Motor neuron (in vitro differentiated cells): ENCODE measurements at regions not wholly inside any gene's neighbourhood (a gene's known extent, or its start where the extent isn't known, plus 50 kb on each side); places are given as distances from the start of the nearest gene placed in this dataset.

Source experiments
- ATAC-seq, 8 experiments: fragments of 200-7000 bp; cut with Tn5 transposase; replicated peaks in 6 of 8; 2 replicates each; pipeline ENCODE4 v1.8.0; 2021; ENCODE audit warnings: mild to moderate bottlenecking in 8 of 8, moderate library complexity in 8 of 8
- H3K27ac ChIP-seq, 2 donors: fragments of 250-450 bp; sonication (Bioruptor Pico); 2 replicates each; pipeline ENCODE4 v1.9.0; 2021; ENCODE audit warnings: antibody characterized with exemption in 2 of 2, mild to moderate bottlenecking in 2 of 2, moderate library complexity in 1 of 2
- H3K4me1 ChIP-seq, 2 donors: fragments of 250-450 bp; sonication (Bioruptor Pico); replicated peaks in 1 of 2; 2 replicates each; pipeline ENCODE4 v1.6.1; 2021; ENCODE audit warnings: antibody characterized with exemption in 2 of 2, mild to moderate bottlenecking in 2 of 2, moderate library complexity in 1 of 2
- H3K4me3 ChIP-seq, 5 donors: fragments of 250-450 bp; sonication (Bioruptor Pico); 2 replicates each; pipeline ENCODE4 v1.9.0; 2021; ENCODE audit warnings: antibody characterized with exemption in 5 of 5, mild to moderate bottlenecking in 5 of 5, moderate library complexity in 4 of 5
- WGBS, 10 experiments: fragments of 450-650 bp; shearing (Covaris generic); methylation state at CpG; one replicate each; pipeline ENCODE4 v1.0.0; 2022; 5-methylcytosine and 5-hydroxymethylcytosine counted together
- in situ Hi-C, 9 experiments: fragments of 400-800 bp; cut with MboI; loops; one replicate each; pipeline ENCODE4 v1.15.0; 2021; ENCODE audit warnings: low sequenced_read_pairs in 9 of 9, low pct_unique_long_range_greater_than_20kb in 2 of 9; ENCODE audit not compliant: unreplicated experiment in 9 of 9

DNA sequence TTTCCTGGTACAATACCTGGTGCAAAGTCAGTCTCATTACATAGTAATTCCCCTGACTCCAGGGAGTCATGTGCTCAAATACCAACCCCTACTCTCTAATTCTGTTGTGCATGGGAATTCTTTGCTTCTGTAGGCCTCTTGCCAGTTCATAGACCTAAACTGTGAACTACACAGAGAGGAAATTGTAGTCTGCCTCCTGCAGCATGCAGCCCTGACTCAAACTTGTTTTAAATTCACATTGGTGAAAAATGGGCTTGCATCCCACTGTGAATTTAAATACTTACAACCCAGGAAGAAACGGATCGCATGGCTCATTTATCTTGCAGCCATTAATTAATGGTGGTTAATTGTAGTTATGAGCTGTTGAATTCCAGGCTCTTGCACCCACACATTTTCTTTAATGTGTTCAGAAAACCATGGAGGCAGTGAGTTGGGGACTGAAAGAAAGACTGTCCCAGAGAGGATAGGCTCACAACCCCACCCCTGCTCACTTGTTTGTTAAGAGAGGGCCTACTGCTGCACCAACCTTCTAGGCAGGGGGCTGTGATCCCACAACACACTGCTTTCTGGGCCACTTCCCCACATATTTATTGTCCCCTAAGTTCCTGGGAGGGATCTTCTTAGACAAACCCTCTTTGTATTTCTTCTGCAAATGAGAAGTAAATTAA, 579.1 kb downstream of the DHX35 start:
- Histone ChIP-seq H3K4me1 (peaks cover 0 to 6% of the 10 kb centered on the region in 2 donors), H3K4me3 (no peak overlapping the region), H3K27ac (no peak overlapping the region)
- WGBS, 10 experiments = 10 to 75% (median 33%) methylated on average over 2 of the region's 2 CpGs; no CpG with 5 or more reads in 5 of the 10 experiments
- in situ Hi-C loops = loop anchor here in 1 of 9 experiments (25.0 kb wide), 1 partner anchor 321 kb away; no protein-coding TSS in a partner anchor
- peak in 3 of 8 experiments; percentile 39 to 83 (median 68) for ATAC-seq

DNA sequence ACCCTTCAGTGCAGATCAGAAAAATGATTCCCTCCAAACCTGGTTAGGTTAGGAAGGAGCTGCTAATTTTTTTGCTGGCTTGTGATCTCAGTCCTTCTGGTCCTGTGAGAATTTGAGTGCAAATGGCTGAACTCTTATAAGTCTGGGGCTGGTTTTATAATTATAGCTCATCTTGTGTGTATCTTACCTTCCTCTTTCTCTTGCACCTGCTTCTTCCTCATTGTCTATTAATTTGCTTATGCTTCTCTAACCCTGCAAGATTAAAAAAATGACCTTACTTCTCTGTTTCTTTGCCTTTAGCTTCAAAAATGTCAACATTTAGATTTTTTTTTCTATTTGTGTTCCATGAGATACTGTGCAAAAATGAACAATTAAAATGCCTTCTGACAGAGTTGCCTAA, 576.2 kb downstream of the DHX35 start:
- in situ Hi-C loops = loop anchor here in 1 of 9 experiments (25.0 kb wide), 1 partner anchor 324 kb away; no protein-coding TSS in a partner anchor
- no peak for ATAC-seq
- Histone ChIP-seq H3K27ac (no peak overlapping the region), H3K4me1 (peaks cover 0 to 6% of the 10 kb centered on the region in 2 donors), H3K4me3 (no peak overlapping the region)

- H3K27ac ChIP-seq = no peak overlapping the region
- H3K4me3 ChIP-seq = no peak overlapping the region
- in situ Hi-C loops = loop anchor here in 1 of 9 experiments (25.0 kb wide), 1 partner anchor 327 kb away; no protein-coding TSS in a partner anchor
- H3K4me1 ChIP-seq = peaks cover 0 to 10% of the 10 kb centered on the region in 2 donors
- peak in 3 of 8 experiments; percentile 49 to 67 (median 63) for ATAC-seq
- WGBS, 10 experiments = 0 to 100% (median 80%) methylated on average over 1 of the region's 1 CpG; no CpG with 5 or more reads in 3 of the 10 experiments
These were observed 573.2 kb downstream of the DHX35 start for GRCh38 chr20:39535301-39535700.

- in situ Hi-C loops = loop anchor here in 1 of 9 experiments (25.0 kb wide), 1 partner anchor 327 kb away; no protein-coding TSS in a partner anchor
- 17 to 67% (median 63%) methylated on average over 1 of the region's 1 CpG; no CpG with 5 or more reads in 6 of the 10 experiments for WGBS, 10 experiments
- ATAC-seq = no peak
- no peak overlapping the region for H3K27ac ChIP-seq
- no peak overlapping the region for H3K4me3 ChIP-seq
- H3K4me1 ChIP-seq = peaks cover 0 to 10% of the 10 kb centered on the region in 2 donors
These were observed 572.7 kb downstream of the DHX35 start for GRCh38 chr20:39534846-39535245.

DNA sequence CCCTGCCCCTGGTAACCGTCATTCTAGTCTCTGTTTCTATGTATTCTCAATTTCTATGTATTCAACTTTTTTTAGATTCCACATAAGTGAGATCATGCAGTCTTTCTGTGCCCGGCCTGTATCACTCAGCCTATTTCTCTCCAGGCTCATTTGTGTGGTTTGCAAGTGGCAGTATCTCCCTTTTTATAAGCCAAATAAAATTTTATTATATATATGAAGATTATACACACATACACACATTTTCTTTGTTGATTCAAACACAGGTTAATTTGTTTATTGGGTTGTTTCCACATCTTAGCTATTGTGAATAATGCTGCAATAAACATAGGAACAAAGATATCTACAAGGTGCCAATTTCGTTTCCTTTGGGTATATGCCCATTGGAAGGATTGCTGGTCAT, 571.7 kb downstream of the DHX35 start:
- Histone ChIP-seq H3K4me1 (peaks cover 0 to 10% of the 10 kb centered on the region in 2 donors), H3K27ac (no peak overlapping the region), H3K4me3 (no peak overlapping the region)
- peak in 2 of 8 experiments; percentile 36 to 45 for ATAC-seq
- in situ Hi-C loops = loop anchor here in 1 of 9 experiments (25.0 kb wide), 1 partner anchor 328 kb away; no protein-coding TSS in a partner anchor
- WGBS, 10 experiments = 18 to 92% (median 74%) methylated on average over 1 to 3 of the region's 3 CpGs

DNA sequence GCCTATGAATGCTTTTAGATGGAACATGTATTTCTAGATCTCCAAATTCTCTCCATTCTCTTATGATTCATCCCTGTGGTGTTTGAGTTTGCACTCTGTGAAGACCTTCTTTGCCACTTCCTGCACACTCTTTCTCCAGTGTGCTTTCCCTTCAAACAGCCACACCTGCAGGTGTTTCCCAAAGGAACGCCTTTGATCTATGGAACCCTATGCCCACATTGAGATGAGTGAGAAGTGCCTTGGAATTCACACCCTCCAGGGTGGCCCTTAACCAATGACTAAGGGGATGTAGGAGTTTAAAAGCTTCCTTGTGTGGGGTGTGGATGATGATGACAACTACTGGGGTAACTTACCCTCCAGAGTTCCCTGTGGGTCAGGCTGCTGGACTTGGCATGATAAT, 570.1 kb downstream of the DHX35 start:
- in situ Hi-C loops = loop anchor here in 1 of 9 experiments (25.0 kb wide), 1 partner anchor 330 kb away; no protein-coding TSS in a partner anchor
- Histone ChIP-seq H3K4me1 (peaks cover 7 to 12% of the 10 kb centered on the region in 2 donors), H3K4me3 (no peak overlapping the region), H3K27ac (no peak overlapping the region)
- WGBS, 10 experiments = 17 to 100% (median 72%) methylated on average over 1 of the region's 1 CpG; no CpG with 5 or more reads in 4 of the 10 experiments
- ATAC-seq = no peak

DNA sequence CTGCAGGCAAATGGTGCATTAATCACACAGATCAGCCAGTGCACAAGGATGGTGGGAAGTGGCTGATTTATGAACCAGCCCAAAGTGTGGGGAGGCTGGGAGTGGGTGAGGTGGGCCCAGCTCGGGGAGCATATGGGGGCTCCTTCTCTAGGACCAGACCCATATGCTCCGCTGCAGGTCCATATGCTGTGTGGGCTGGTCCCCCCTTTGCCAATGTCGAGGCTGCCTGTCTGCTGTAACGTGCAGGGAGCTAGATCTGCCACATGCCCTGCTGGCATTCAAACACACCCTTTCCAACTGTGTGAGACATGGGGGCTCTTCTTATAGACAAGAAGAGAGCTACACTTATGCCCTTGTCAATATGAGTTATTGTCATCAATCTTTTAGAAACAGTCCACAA, 566.3 kb downstream of the DHX35 start:
- Histone ChIP-seq H3K4me1 (peaks cover 7 to 16% of the 10 kb centered on the region in 2 donors), H3K4me3 (no peak overlapping the region), H3K27ac (no peak overlapping the region)
- ATAC-seq = no peak
- WGBS, 10 experiments = 80 to 100% (median 100%) methylated on average over 1 to 3 of the region's 4 CpGs; no CpG with 5 or more reads in 7 of the 10 experiments
- in situ Hi-C loops = loop anchor here in 1 of 9 experiments (25.0 kb wide), 1 partner anchor 334 kb away; no protein-coding TSS in a partner anchor

DNA sequence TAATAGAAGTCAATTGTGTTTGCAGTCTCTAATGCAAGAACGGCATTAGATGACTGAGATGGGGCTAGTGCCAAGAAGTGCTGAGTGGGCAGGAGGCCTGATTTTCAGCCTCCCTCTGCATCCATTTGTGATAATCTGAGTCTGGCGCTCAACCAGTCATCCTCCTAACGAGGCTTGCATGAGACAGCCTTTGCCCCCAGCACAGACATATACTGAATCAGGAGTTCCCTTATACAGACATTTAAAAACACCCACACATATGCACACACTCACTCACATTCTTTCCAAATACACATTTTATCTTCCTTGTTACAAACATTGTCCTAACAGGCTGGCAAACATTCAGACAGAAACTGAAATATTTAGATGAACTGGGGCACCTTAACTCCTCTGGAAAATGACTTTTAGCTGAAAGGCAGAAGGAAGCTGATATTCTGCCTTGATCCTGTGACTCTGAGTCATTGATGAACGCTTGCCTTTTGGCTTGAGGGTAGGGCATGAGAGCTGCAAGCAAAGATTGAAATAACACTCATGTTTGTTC, 562.3 kb downstream of the DHX35 start:
- peak; percentile 50 to 93 (median 66) for ATAC-seq
- peaks cover 2 to 16% of the 10 kb centered on the region in 2 donors for H3K4me1 ChIP-seq
- no peak overlapping the region for H3K4me3 ChIP-seq
- H3K27ac ChIP-seq = no peak overlapping the region
- in situ Hi-C loops = no loop called here
- 0 to 89% (median 60%) methylated on average over 1 to 4 of the region's 4 CpGs; no CpG with 5 or more reads in 1 of the 10 experiments for WGBS, 10 experiments

DNA sequence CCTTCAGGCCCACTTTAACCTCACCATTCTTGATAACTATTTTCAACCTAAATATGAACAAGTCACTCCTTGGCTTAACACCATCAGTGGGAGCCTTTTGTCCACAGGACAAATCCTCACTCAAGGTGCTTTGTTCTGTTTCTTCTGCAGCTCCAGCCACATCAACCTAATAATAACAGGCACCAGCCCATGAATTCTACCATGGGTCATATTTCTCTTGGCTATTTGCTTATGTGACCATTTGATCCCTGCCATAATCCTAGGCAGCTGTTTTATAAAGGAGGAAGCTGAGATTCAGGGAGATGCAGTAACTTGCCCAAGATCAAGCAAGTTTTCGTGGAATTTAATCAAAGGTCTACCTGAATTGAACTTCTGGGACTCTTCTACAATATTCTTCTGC, 561.3 kb downstream of the DHX35 start:
- Histone ChIP-seq H3K4me3 (no peak overlapping the region), H3K27ac (no peak overlapping the region), H3K4me1 (peaks cover 2 to 12% of the 10 kb centered on the region in 2 donors)
- in situ Hi-C loops = no loop called here
- ATAC-seq = no peak
- WGBS, 10 experiments = 75 to 100% (median 100%) methylated on average over 1 of the region's 1 CpG; no CpG with 5 or more reads in 5 of the 10 experiments

- H3K4me1 ChIP-seq = no peaks in the 10 kb centered on the region
- 73 to 100% (median 83%) methylated on average over 1 to 5 of the region's 5 CpGs; no CpG with 5 or more reads in 4 of the 10 experiments for WGBS, 10 experiments
- no peak for ATAC-seq
These were observed 556.5 kb downstream of the DHX35 start for GRCh38 chr20:39518654-39519053.

GRCh38 chr20:39516964-39517363, 554.8 kb downstream of the DHX35 start:
- in situ Hi-C loops = no loop called here
- H3K27ac ChIP-seq = no peak overlapping the region
- no peaks in the 10 kb centered on the region for H3K4me1 ChIP-seq
- 17 to 80% (median 46%) methylated on average over 1 to 2 of the region's 2 CpGs; no CpG with 5 or more reads in 2 of the 10 experiments for WGBS, 10 experiments
- no peak overlapping the region for H3K4me3 ChIP-seq
- ATAC-seq = no peak

More at GRCh38 chr20:39518654-39519053, 556.5 kb downstream of the DHX35 start:
- Histone ChIP-seq H3K27ac (no peak overlapping the region), H3K4me3 (no peak overlapping the region)
- in situ Hi-C loops = no loop called here

DNA sequence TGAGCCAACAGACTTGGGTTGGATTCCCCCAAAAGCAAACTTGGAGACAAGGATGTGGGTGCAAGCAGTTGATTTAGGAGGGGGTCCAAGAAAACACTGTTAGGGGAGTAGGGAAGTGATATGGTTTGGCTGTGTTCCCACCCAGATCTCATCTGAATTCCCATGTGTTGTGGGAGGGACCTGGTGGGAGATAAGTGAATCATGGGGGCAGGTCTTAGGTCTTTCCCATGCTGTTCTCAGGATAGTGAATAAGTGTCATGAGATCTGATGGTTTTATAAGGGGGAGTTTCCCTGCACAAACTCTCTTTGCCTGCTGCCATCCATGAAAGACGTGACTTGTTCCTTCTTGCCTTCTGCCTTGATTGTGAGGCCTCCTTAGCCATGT, 542.6 kb downstream of the DHX35 start:
- no peaks in the 10 kb centered on the region for H3K4me1 ChIP-seq
- H3K4me3 ChIP-seq = no peak overlapping the region
- no peak for ATAC-seq
- in situ Hi-C loops = no loop called here
- WGBS, 10 experiments = 38 to 100% (median 59%) methylated on average over 1 of the region's 1 CpG; no CpG with 5 or more reads in 6 of the 10 experiments
- H3K27ac ChIP-seq = no peak overlapping the region
